Gastrocnemius medialis (tissue), 4 donors: ENCODE measurements at regions not wholly inside any gene's neighbourhood (a gene's known extent, or its start where the extent isn't known, plus 50 kb on each side); places are given as distances from the start of the nearest gene placed in this dataset.

Experiments
- POLR2A ChIP-seq, 2 donors: fragments of 450-650 bp; IDR thresholded peaks; one replicate each; pipeline ENCODE4 v1.6.1; 2017; ENCODE audit warnings: antibody characterized with exemption in 2 of 2, mild to moderate bottlenecking in 2 of 2, moderate library complexity in 2 of 2
- TF ChIP-seq, protein P1 (sequence below), 5 experiments: fragments of 450-650 bp in 3 of 5; fragments of 200-600 bp in 2 of 5; sonication (generic) in 2 of 5; IDR thresholded peaks in 4 of 5; conservative IDR thresholded peaks in 1 of 5; 1 replicate in 4 of 5; 2 replicates in 1 of 5; pipeline ENCODE4 v1.5.1; 2016 to 2019; ENCODE audit warnings: antibody characterized with exemption in 5 of 5, mild to moderate bottlenecking in 3 of 5, moderate library complexity in 3 of 5

DNA sequence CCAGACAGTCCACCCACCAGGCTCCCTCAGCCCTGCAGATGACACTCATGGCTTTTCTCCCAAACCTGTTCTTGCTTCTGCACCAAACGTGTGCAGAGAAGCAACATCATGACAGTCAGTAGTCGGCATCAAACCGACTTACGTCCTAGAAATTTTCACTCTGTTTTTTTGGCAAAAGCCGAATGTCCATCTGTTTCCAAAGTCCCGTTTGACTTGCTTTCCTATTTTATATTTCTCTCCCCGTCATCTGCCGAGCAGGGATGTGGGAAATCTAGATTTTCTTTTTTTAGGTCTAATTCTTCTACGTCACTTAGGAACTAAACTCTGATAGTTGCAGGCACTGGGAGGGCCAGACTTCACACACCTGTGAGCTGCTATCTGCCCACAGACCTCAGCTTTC lies 104.9 kb downstream of the RMI2 start:
- TF ChIP-seq, protein P1, sequence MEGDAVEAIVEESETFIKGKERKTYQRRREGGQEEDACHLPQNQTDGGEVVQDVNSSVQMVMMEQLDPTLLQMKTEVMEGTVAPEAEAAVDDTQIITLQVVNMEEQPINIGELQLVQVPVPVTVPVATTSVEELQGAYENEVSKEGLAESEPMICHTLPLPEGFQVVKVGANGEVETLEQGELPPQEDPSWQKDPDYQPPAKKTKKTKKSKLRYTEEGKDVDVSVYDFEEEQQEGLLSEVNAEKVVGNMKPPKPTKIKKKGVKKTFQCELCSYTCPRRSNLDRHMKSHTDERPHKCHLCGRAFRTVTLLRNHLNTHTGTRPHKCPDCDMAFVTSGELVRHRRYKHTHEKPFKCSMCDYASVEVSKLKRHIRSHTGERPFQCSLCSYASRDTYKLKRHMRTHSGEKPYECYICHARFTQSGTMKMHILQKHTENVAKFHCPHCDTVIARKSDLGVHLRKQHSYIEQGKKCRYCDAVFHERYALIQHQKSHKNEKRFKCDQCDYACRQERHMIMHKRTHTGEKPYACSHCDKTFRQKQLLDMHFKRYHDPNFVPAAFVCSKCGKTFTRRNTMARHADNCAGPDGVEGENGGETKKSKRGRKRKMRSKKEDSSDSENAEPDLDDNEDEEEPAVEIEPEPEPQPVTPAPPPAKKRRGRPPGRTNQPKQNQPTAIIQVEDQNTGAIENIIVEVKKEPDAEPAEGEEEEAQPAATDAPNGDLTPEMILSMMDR (IDR thresholded peaks at IDR 0.05 in 4 of 5, conservative IDR thresholded peaks at IDR 0.05 in 1 of 5): no peak
- TF ChIP-seq POLR2A (IDR thresholded peaks at IDR 0.05): no peak
